GM10266 (cell line): ENCODE measurements at regions not wholly inside any gene's neighbourhood (a gene's known extent, or its start where the extent isn't known, plus 50 kb on each side); places are given as distances from the start of the nearest gene placed in this dataset.

Experiments used
- DNase-seq: peaks from one replicate; pipeline ENCODE4 v3.0.0; 2012; ENCODE audit errors: extremely low spot score
- CTCF ChIP-seq: IDR thresholded peaks from 2 replicates; pipeline ENCODE4 v1.5.1; 2012; ENCODE audit warnings: mild to moderate bottlenecking, low read depth; ENCODE audit not compliant: control insufficient read depth, insufficient read depth; ENCODE audit errors: missing control alignments

GRCh38 chr16:86786994-86787393 lies 208.6 kb downstream of the FOXL1 start:
- TF ChIP-seq CTCF: no peak
- no peak for DNase-seq

GRCh38 chr16:86787538-86787937 lies 209.2 kb downstream of the FOXL1 start:
- no peak for TF ChIP-seq CTCF
- DNase-seq: no peak

GRCh38 chr16:86789621-86790051 lies 211.3 kb downstream of the FOXL1 start:
- TF ChIP-seq CTCF: no peak
- DNase-seq: no peak

GRCh38 chr16:86791287-86792035 lies 213.1 kb downstream of the FOXL1 start:
- DNase-seq: no peak
- TF ChIP-seq CTCF: no peak

GRCh38 chr16:86794216-86794864 lies 216.0 kb downstream of the FOXL1 start:
- no peak for TF ChIP-seq CTCF
- DNase-seq: no peak

GRCh38 chr16:86797700-86798099 lies 219.4 kb downstream of the FOXL1 start:
- no peak for DNase-seq
- TF ChIP-seq CTCF: no peak
